Activated naive CD8-positive, alpha-beta T cell treated with anti-CD3 and anti-CD28 coated beads, Interleukin-2, amount 10 ng/mL, durations not matched to agents 7 days and 5 days (primary cell): ENCODE measurements at regions not wholly inside any gene's neighbourhood (a gene's known extent, or its start where the extent isn't known, plus 50 kb on each side); places are given as distances from the start of the nearest gene placed in this dataset.

Source experiments
- ATAC-seq: fragments of 150-1000 bp; cut with Tn5 transposase; one replicate; pipeline ENCODE4 v1.10.0; 2021; ENCODE audit warnings: low read depth, moderate library complexity
- POLR2A ChIA-PET: fragments of 350-600 bp; sonication (Branson Sonifier 250); formaldehyde crosslinking; loops from one replicate; lab custom pipeline; 2021; ENCODE audit warnings: antibody characterized with exemption; lab: Charles Lee
- DNase-seq: peaks from one replicate; pipeline ENCODE4 v3.0.0; 2021
- H3K27ac Mint-ChIP-seq: one replicate; pipeline ENCODE4 v1.8.0; 2022; ENCODE audit warnings: mild to moderate bottlenecking, mixed read lengths
- H3K27me3 Mint-ChIP-seq: one replicate; pipeline ENCODE4 v1.8.0; 2022; ENCODE audit warnings: mild to moderate bottlenecking, moderate library complexity, mixed read lengths
- H3K36me3 Mint-ChIP-seq: one replicate; pipeline ENCODE4 v1.8.0; 2021; ENCODE audit warnings: mild to moderate bottlenecking, mixed read lengths
- H3K4me1 Mint-ChIP-seq: one replicate; pipeline ENCODE4 v1.8.0; 2021; ENCODE audit warnings: mixed read lengths
- H3K4me3 Mint-ChIP-seq: one replicate; pipeline ENCODE4 v1.8.0; 2022; ENCODE audit warnings: mild to moderate bottlenecking, moderate library complexity, mixed read lengths
- H3K9me3 Mint-ChIP-seq: one replicate; pipeline ENCODE4 v1.8.0; 2021; ENCODE audit warnings: mixed read lengths

GRCh38 chr4:137635601-137636000, 103.3 kb upstream of the PCDH18 start:
- ATAC-seq (no peak), DNase-seq (no peak)
- POLR2A ChIA-PET = no interaction called here
- Mint-ChIP-seq H3K9me3 (peaks cover 1% of the 10 kb centered on the region), H3K36me3 (no peaks in the 10 kb centered on the region), H3K27ac (no peak overlapping the region), H3K4me1 (no peaks in the 10 kb centered on the region), H3K27me3 (no peaks in the 10 kb centered on the region), H3K4me3 (no peak overlapping the region)

- no peak overlapping the region for H3K4me3 Mint-ChIP-seq
- H3K27me3 Mint-ChIP-seq = no peaks in the 10 kb centered on the region
- POLR2A ChIA-PET = no interaction called here
- H3K27ac Mint-ChIP-seq = no peak overlapping the region
- ATAC-seq (no peak), DNase-seq (no peak)
- no peaks in the 10 kb centered on the region for H3K4me1 Mint-ChIP-seq
- H3K9me3 Mint-ChIP-seq = peaks cover 1% of the 10 kb centered on the region
- H3K36me3 Mint-ChIP-seq = no peaks in the 10 kb centered on the region
Measured at GRCh38 chr4:137635108-137635507, 102.8 kb upstream of the PCDH18 start.

- Mint-ChIP-seq H3K27ac (no peak overlapping the region), H3K9me3 (peaks cover 1% of the 10 kb centered on the region), H3K4me1 (no peaks in the 10 kb centered on the region), H3K27me3 (no peaks in the 10 kb centered on the region), H3K4me3 (no peak overlapping the region), H3K36me3 (no peaks in the 10 kb centered on the region)
- DNase-seq (no peak), ATAC-seq (no peak)
- POLR2A ChIA-PET = no interaction called here
Measured at GRCh38 chr4:137632842-137633241, 100.5 kb upstream of the PCDH18 start.

- ATAC-seq = no peak
- no peaks in the 10 kb centered on the region for H3K36me3 Mint-ChIP-seq
Measured at GRCh38 chr4:137631605-137632004, 99.3 kb upstream of the PCDH18 start.

GRCh38 chr4:137630252-137630651, 98.0 kb upstream of the PCDH18 start:
- no peak overlapping the region for H3K27ac Mint-ChIP-seq
- no peaks in the 10 kb centered on the region for H3K36me3 Mint-ChIP-seq
- H3K4me3 Mint-ChIP-seq = no peak overlapping the region
- POLR2A ChIA-PET = no interaction called here
- H3K4me1 Mint-ChIP-seq = no peaks in the 10 kb centered on the region
- H3K9me3 Mint-ChIP-seq = peaks cover 1% of the 10 kb centered on the region
- no peak for ATAC-seq
- H3K27me3 Mint-ChIP-seq = no peaks in the 10 kb centered on the region
- no peak for DNase-seq

More at GRCh38 chr4:137631605-137632004, 99.3 kb upstream of the PCDH18 start:
- POLR2A ChIA-PET = no interaction called here
- Mint-ChIP-seq H3K27me3 (no peaks in the 10 kb centered on the region), H3K4me1 (no peaks in the 10 kb centered on the region), H3K9me3 (peaks cover 1% of the 10 kb centered on the region), H3K4me3 (no peak overlapping the region), H3K27ac (no peak overlapping the region)
- DNase-seq = no peak

- Mint-ChIP-seq H3K9me3 (peaks cover 1% of the 10 kb centered on the region), H3K27me3 (no peaks in the 10 kb centered on the region), H3K36me3 (no peaks in the 10 kb centered on the region), H3K4me1 (no peaks in the 10 kb centered on the region), H3K4me3 (no peak overlapping the region), H3K27ac (no peak overlapping the region)
- DNase-seq (no peak), ATAC-seq (no peak)
- POLR2A ChIA-PET = no interaction called here
Measured at GRCh38 chr4:137627739-137628460, 95.6 kb upstream of the PCDH18 start.

- Mint-ChIP-seq H3K4me1 (no peaks in the 10 kb centered on the region), H3K27ac (no peak overlapping the region), H3K27me3 (no peaks in the 10 kb centered on the region), H3K4me3 (no peak overlapping the region), H3K36me3 (no peaks in the 10 kb centered on the region), H3K9me3 (no peaks in the 10 kb centered on the region)
- DNase-seq (no peak), ATAC-seq (no peak)
- POLR2A ChIA-PET = no interaction called here
Measured at GRCh38 chr4:137626942-137627738, 94.8 kb upstream of the PCDH18 start.

- no peak for ATAC-seq
- Mint-ChIP-seq H3K27ac (no peak overlapping the region), H3K4me3 (no peak overlapping the region), H3K9me3 (no peaks in the 10 kb centered on the region), H3K27me3 (no peaks in the 10 kb centered on the region), H3K36me3 (no peaks in the 10 kb centered on the region), H3K4me1 (no peaks in the 10 kb centered on the region)
- POLR2A ChIA-PET = no interaction called here
- DNase-seq = no peak
Measured at GRCh38 chr4:137623013-137623412, 90.7 kb upstream of the PCDH18 start.

- H3K9me3 Mint-ChIP-seq = no peaks in the 10 kb centered on the region
- no peak for ATAC-seq
- POLR2A ChIA-PET = no interaction called here
- no peaks in the 10 kb centered on the region for H3K4me1 Mint-ChIP-seq
- DNase-seq = no peak
- no peak overlapping the region for H3K4me3 Mint-ChIP-seq
- no peaks in the 10 kb centered on the region for H3K27me3 Mint-ChIP-seq
- no peak overlapping the region for H3K27ac Mint-ChIP-seq
- no peaks in the 10 kb centered on the region for H3K36me3 Mint-ChIP-seq
Measured at GRCh38 chr4:137621056-137621455, 88.8 kb upstream of the PCDH18 start.

GRCh38 chr4:137614491-137614890, 82.2 kb upstream of the PCDH18 start:
- Mint-ChIP-seq H3K4me1 (no peaks in the 10 kb centered on the region), H3K27ac (no peak overlapping the region), H3K36me3 (no peaks in the 10 kb centered on the region), H3K4me3 (no peak overlapping the region), H3K9me3 (peaks cover 2% of the 10 kb centered on the region), H3K27me3 (peaks cover 2% of the 10 kb centered on the region)
- no peak for DNase-seq
- POLR2A ChIA-PET = no interaction called here
- no peak for ATAC-seq

- Mint-ChIP-seq H3K4me3 (no peak overlapping the region), H3K27ac (no peak overlapping the region), H3K36me3 (no peaks in the 10 kb centered on the region), H3K27me3 (peaks cover 2% of the 10 kb centered on the region), H3K4me1 (no peaks in the 10 kb centered on the region), H3K9me3 (peaks cover 2% of the 10 kb centered on the region)
- ATAC-seq = no peak
- no peak for DNase-seq
- POLR2A ChIA-PET = no interaction called here
Measured at GRCh38 chr4:137611998-137612700, 79.9 kb upstream of the PCDH18 start.

- Mint-ChIP-seq H3K36me3 (no peaks in the 10 kb centered on the region), H3K27ac (no peak overlapping the region), H3K4me3 (no peak overlapping the region), H3K4me1 (no peaks in the 10 kb centered on the region), H3K27me3 (peaks cover 2% of the 10 kb centered on the region), H3K9me3 (peaks cover 2% of the 10 kb centered on the region)
- DNase-seq = no peak
- POLR2A ChIA-PET = no interaction called here
- no peak for ATAC-seq
Measured at GRCh38 chr4:137610960-137611359, 78.7 kb upstream of the PCDH18 start.

- H3K4me3 Mint-ChIP-seq = no peak overlapping the region
- ATAC-seq (no peak), DNase-seq (no peak)
- H3K27me3 Mint-ChIP-seq = peaks cover 2% of the 10 kb centered on the region
- no peaks in the 10 kb centered on the region for H3K36me3 Mint-ChIP-seq
- POLR2A ChIA-PET = no interaction called here
- H3K27ac Mint-ChIP-seq = no peak overlapping the region
- H3K9me3 Mint-ChIP-seq = peaks cover 4% of the 10 kb centered on the region
- no peaks in the 10 kb centered on the region for H3K4me1 Mint-ChIP-seq
Measured at GRCh38 chr4:137609718-137610430, 77.6 kb upstream of the PCDH18 start.
